Calu3 (cell line): ENCODE measurements at regions not wholly inside any gene's neighbourhood (a gene's known extent, or its start where the extent isn't known, plus 50 kb on each side); places are given as distances from the start of the nearest gene placed in this dataset.

Experiments used
- BruUV-seq: library from RNA; stranded (reverse); fragments of 400-500 nt; replicated peaks from 2 replicates; lab custom pipeline; 2021; lab: Mats Ljungman, UMichigan
- CTCF ChIA-PET: fragments of 300-600 bp; sonication (Branson Sonifier 250); formaldehyde crosslinking; loops from one replicate; lab custom pipeline; 2022; ENCODE audit warnings: antibody characterized with exemption; lab: Charles Lee
- DNase-seq: peaks from one replicate; pipeline ENCODE4 v3.0.0; 2022
- H3K27ac Mint-ChIP-seq: one replicate; pipeline ENCODE4 v1.8.0; 2022; ENCODE audit warnings: mixed read lengths; ENCODE audit not compliant: unreplicated experiment
- H3K27me3 Mint-ChIP-seq: one replicate; pipeline ENCODE4 v1.8.0; 2022; ENCODE audit warnings: mixed read lengths; ENCODE audit not compliant: unreplicated experiment
- H3K36me3 Mint-ChIP-seq: one replicate; pipeline ENCODE4 v1.8.0; 2022; ENCODE audit warnings: mild to moderate bottlenecking, moderate library complexity, mixed read lengths; ENCODE audit not compliant: insufficient read depth, unreplicated experiment
- H3K4me1 Mint-ChIP-seq: one replicate; pipeline ENCODE4 v1.8.0; 2022; ENCODE audit warnings: mild to moderate bottlenecking, low read depth, mixed read lengths; ENCODE audit not compliant: unreplicated experiment
- H3K4me3 Mint-ChIP-seq: one replicate; pipeline ENCODE4 v1.8.0; 2022; ENCODE audit warnings: mild to moderate bottlenecking, low read depth, moderate library complexity, mixed read lengths; ENCODE audit not compliant: unreplicated experiment
- H3K9me3 Mint-ChIP-seq: one replicate; pipeline ENCODE4 v1.8.0; 2022; ENCODE audit warnings: low read depth, mixed read lengths; ENCODE audit not compliant: unreplicated experiment
- intact Hi-C: fragments of 100-400 bp; cut with micrococcal nuclease; formaldehyde crosslinking; loops from one replicate; pipeline ENCODE4 v1.10.0; 2022; ENCODE audit not compliant: unreplicated experiment
- TF ChIP-seq, protein P1 (sequence below): fragments of 200-600 bp; IDR thresholded peaks from one replicate; pipeline ENCODE4 v1.8.0; 2022; ENCODE audit warnings: antibody characterized with exemption; ENCODE audit not compliant: unreplicated experiment

DNA sequence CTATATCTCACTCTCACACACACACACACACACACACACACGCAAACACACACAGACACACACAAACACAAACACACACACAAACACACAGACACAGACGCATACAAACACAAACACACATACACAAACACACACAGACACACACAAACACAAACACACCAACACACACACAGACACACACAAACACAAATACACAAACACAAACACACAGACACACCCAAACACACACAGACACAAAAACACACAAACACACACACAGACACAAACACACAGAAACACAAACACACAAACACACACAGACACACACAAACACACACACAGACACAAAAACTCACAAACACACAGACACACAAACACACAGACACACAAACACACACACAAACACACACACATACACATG lies 329.0 kb downstream of the ZNF536 start:
- intact Hi-C loops, result no loop called here

DNA sequence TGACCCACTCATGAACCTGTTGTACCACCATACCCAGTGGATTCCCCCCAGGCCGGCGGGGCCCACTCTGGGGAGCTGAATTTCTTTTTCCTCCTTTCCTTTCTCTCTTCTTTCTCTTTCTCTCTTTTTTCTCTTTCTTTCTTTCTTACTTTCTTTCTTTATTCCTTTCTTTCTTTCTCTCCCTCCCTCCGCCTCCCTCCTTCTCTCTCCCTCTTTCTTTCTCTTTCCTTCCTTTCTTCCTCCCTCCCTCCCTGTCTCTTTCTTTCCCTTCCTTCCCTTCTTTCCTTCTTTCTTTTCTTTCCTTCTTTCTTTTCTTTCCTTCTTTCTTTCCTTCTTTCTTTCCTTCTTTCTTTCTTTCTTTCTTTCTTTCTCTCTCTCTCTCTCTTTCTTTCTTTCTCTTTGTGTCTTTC lies 327.7 kb downstream of the ZNF536 start:
- H3K9me3 Mint-ChIP-seq, result no peaks in the 10 kb centered on the region
- H3K27ac Mint-ChIP-seq, result no peak overlapping the region
- no TSS peak for BruUV-seq
- no peak for DNase-seq
- CTCF ChIA-PET, result no interaction called here
- no peaks in the 10 kb centered on the region for H3K4me1 Mint-ChIP-seq
- TF ChIP-seq, protein P1, sequence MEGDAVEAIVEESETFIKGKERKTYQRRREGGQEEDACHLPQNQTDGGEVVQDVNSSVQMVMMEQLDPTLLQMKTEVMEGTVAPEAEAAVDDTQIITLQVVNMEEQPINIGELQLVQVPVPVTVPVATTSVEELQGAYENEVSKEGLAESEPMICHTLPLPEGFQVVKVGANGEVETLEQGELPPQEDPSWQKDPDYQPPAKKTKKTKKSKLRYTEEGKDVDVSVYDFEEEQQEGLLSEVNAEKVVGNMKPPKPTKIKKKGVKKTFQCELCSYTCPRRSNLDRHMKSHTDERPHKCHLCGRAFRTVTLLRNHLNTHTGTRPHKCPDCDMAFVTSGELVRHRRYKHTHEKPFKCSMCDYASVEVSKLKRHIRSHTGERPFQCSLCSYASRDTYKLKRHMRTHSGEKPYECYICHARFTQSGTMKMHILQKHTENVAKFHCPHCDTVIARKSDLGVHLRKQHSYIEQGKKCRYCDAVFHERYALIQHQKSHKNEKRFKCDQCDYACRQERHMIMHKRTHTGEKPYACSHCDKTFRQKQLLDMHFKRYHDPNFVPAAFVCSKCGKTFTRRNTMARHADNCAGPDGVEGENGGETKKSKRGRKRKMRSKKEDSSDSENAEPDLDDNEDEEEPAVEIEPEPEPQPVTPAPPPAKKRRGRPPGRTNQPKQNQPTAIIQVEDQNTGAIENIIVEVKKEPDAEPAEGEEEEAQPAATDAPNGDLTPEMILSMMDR, result no peak
- H3K27me3 Mint-ChIP-seq, result no peaks in the 10 kb centered on the region
- no peaks in the 10 kb centered on the region for H3K36me3 Mint-ChIP-seq
- H3K4me3 Mint-ChIP-seq, result no peak overlapping the region
- intact Hi-C loops, result no loop called here

More for the DNA sequence above, 329.0 kb downstream of the ZNF536 start:
- no peak for DNase-seq
- Mint-ChIP-seq H3K27ac (no peak overlapping the region), H3K9me3 (no peaks in the 10 kb centered on the region), H3K4me3 (no peak overlapping the region), H3K4me1 (no peaks in the 10 kb centered on the region), H3K27me3 (no peaks in the 10 kb centered on the region), H3K36me3 (no peaks in the 10 kb centered on the region)
- TF ChIP-seq, protein P1, result no peak
- CTCF ChIA-PET, result no interaction called here
- no TSS peak for BruUV-seq

DNA sequence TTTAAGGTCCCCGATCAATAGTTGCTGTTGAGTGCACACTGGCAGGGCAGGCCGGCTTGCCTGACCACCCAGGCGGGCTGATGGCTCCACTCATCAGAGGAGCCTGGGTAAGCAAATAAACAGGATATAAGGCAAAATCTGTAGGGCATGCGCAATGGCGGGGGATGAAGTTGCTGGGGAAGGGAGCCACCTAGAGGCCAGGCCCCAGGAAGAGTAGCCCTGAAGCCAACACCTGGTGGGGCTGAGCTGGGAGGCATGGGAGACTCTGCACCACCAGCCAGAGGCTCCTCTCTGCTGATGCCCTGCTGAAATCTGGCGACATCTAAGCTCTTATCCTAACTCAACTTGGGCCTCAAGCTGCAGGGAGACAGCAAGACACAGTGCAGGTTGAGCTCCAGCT lies 324.3 kb downstream of the ZNF536 start:
- Mint-ChIP-seq H3K36me3 (no peaks in the 10 kb centered on the region), H3K4me1 (no peaks in the 10 kb centered on the region), H3K27ac (no peak overlapping the region), H3K4me3 (no peak overlapping the region), H3K27me3 (no peaks in the 10 kb centered on the region), H3K9me3 (no peaks in the 10 kb centered on the region)
- BruUV-seq, result no TSS peak
- TF ChIP-seq, protein P1, result no peak
- intact Hi-C loops, result no loop called here
- CTCF ChIA-PET, result no interaction called here
- no peak for DNase-seq

DNA sequence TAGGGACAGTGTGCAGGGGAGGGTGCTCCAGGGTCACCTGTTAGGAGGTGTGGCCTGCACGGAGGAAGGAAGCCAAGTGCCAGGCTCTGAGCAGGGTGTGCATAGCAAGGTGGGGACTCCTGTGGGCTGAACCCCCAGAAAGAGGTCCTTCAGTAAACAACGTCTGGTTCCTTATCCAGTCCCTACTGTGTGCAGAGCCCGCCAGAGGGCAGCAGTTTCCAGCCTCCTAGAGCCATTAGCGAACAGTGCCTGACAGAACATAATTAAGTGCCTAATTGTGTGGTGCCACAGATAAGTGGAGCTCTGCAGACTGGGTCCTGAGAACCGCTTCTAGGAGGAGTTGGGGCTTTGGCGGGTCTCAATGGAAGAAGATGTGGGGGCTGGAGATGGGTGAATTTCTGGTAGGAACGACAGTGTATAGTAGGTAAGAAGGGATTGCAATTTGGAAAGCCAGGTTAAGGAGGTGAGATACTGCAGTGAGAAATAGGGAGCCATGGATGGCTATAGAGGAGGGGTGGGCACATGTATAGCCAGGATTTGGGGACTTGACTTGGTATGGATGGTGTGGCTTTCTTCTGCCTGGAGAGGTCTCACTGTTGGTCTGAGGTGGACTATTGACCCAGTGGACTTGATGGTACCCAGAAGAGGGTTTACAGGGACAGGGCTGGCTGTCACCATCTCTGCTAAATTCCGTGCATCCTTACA lies 323.1 kb downstream of the ZNF536 start:
- no peak overlapping the region for H3K4me3 Mint-ChIP-seq
- no peaks in the 10 kb centered on the region for H3K36me3 Mint-ChIP-seq
- no TSS peak for BruUV-seq
- intact Hi-C loops, result no loop called here
- TF ChIP-seq, protein P1, result no peak
- no peaks in the 10 kb centered on the region for H3K4me1 Mint-ChIP-seq
- DNase-seq, result no peak
- no peak overlapping the region for H3K27ac Mint-ChIP-seq
- CTCF ChIA-PET, result no interaction called here
- no peaks in the 10 kb centered on the region for H3K27me3 Mint-ChIP-seq
- no peaks in the 10 kb centered on the region for H3K9me3 Mint-ChIP-seq
